ENCODE measurements at regions not wholly inside any gene's neighbourhood (a gene's known extent, or its start where the extent isn't known, plus 50 kb on each side); places are given as distances from the start of the nearest gene placed in this dataset.

DNA sequence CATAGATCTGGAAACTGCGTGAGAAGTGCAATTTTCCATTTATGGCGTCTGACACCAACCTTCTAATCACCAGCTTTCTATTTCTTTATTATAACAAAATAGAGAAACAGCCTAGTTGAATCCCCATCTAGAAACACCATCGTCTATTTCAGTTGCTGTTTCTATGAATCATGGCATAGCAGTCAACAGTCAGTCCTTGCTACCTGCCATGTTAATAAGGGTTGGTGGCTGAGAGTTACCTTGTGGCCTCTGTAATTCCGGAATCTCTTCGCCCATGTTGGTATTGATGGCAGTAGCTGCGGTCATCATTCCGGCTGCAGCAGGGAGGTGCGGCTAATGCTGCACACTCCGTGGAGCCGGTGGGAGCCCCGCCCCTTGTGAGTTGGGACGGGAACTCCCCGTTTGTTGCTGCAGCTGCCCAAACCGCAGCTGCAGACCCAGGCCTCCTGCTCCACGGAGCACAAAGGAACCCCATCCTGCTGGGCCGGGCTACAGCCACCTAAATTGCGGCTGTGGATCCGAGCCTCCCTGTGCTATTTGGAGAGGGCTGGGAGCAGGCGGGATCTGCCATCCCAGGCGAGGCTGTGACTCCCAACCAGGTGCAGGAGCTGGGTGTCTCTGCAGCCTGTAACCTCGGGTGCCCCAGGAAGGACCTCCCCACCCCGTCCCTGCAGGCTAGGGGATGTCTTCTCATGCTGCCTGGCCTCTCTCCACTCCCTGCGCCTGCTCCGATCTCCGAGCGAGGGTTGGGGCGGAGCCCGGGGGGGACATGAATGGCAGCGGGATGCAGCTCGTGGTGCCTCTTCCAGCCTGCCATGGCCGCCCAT, 115.4 kb upstream of the STK26 start:
- no peaks in the 10 kb centered on the region for H3K36me3 ChIP-seq (ENCODE audit: insufficient read depth in 1 of 2, low read depth in 1 of 2)
- H3K4me3 ChIP-seq = no peak overlapping the region
- ATAC-seq (no peak), DNase-seq (no peak)
- no peaks in the 10 kb centered on the region for H3K4me1 ChIP-seq
- H3K27me3 ChIP-seq (ENCODE audit: insufficient read depth in 3 of 3, low read length in 2 of 3) = peaks cover 0 to 28% (median 0%) of the 10 kb centered on the region in 3 donors
- 64 to 83% (median 82%) methylated on average over 28 to 31 of the region's 31 CpGs for WGBS, 3 donors
- intact Hi-C loops (cut with DNase I) = no loop called here
- no peak overlapping the region for H3K27ac ChIP-seq
- TF ChIP-seq, protein P1, sequence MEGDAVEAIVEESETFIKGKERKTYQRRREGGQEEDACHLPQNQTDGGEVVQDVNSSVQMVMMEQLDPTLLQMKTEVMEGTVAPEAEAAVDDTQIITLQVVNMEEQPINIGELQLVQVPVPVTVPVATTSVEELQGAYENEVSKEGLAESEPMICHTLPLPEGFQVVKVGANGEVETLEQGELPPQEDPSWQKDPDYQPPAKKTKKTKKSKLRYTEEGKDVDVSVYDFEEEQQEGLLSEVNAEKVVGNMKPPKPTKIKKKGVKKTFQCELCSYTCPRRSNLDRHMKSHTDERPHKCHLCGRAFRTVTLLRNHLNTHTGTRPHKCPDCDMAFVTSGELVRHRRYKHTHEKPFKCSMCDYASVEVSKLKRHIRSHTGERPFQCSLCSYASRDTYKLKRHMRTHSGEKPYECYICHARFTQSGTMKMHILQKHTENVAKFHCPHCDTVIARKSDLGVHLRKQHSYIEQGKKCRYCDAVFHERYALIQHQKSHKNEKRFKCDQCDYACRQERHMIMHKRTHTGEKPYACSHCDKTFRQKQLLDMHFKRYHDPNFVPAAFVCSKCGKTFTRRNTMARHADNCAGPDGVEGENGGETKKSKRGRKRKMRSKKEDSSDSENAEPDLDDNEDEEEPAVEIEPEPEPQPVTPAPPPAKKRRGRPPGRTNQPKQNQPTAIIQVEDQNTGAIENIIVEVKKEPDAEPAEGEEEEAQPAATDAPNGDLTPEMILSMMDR (IDR thresholded peaks at IDR 0.05) = no peak
- no peaks in the 10 kb centered on the region for H3K9me3 ChIP-seq

DNA sequence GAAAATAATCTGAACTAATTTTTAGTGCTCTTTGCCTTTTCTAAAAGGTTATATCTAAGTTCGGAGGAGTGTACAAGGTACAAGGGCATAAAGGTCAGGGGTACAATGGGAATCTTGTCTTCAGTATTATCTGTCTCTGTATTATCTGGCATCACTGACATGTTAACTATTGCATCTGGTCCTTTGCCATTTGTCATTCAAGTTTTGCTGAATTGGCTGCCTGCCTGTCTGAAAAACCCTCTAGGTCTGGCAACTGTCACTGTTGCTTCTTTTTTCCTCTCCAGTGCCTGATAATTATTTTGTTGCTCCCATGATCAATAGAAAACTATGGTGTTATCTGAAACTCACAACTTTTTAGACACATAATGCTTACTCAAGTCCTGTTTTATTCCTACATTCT, 112.5 kb upstream of the STK26 start:
- TF ChIP-seq, protein P1 (IDR thresholded peaks at IDR 0.05) = no peak
- WGBS, 3 donors = 34 to 67% (median 61%) methylated on average over 1 of the region's 1 CpG
- Histone ChIP-seq H3K4me1 (no peaks in the 10 kb centered on the region), H3K27ac (no peak overlapping the region), H3K9me3 (no peaks in the 10 kb centered on the region), H3K36me3 (ENCODE audit: insufficient read depth in 1 of 2, low read depth in 1 of 2) (no peaks in the 10 kb centered on the region), H3K27me3 (ENCODE audit: insufficient read depth in 3 of 3, low read length in 2 of 3) (peaks cover 0 to 23% (median 0%) of the 10 kb centered on the region in 3 donors), H3K4me3 (no peak overlapping the region)
- no peak for ATAC-seq
- DNase-seq = no peak
- intact Hi-C loops (cut with DNase I) = no loop called here

DNA sequence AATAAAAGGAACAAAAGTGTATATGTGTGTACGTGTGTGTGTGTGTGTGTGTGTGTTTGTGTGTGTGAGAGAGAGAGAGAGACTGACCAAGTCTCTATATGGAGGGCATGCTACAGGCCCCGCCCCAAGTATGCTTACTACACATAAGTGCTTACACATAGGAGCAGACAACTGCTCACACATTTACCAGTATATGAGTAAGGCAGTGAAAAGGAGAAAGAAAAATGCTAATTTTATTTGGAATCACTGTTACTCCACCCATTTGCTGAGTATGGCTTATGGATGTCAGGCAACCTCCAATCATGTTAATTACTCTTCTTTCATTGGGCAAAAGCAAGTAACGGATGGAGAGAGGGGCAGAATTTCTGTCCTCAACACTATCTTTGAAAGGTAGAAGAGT, 107.6 kb upstream of the STK26 start:
- no peak for ATAC-seq

DNA sequence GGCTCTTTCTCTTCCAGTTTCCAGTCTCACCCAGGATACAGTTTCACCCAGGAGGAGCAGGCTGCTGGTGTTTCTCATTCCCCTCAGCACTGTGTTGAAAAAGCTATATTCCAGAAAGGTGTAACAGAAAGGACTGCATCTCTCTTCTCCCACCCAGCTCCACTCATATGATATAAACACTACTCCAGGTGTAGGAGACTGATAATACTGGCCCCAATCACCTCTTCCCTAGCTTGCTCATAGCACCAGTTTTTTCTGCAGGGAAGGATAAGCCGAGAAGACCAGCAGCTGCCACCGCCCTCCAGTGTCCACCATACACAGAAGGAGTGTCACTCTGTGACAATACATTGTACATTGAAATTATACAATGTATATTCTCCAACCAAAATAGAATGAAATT, 105.5 kb upstream of the STK26 start:
- no peak for DNase-seq
- intact Hi-C loops (cut with DNase I) = no loop called here
- H3K27me3 ChIP-seq (ENCODE audit: insufficient read depth in 3 of 3, low read length in 2 of 3) = peaks cover 0 to 26% (median 0%) of the 10 kb centered on the region in 3 donors

More for the DNA sequence above, 107.6 kb upstream of the STK26 start:
- Histone ChIP-seq H3K4me1 (no peaks in the 10 kb centered on the region), H3K9me3 (no peaks in the 10 kb centered on the region), H3K27me3 (ENCODE audit: insufficient read depth in 3 of 3, low read length in 2 of 3) (peaks cover 0 to 20% (median 0%) of the 10 kb centered on the region in 3 donors), H3K4me3 (no peak overlapping the region), H3K27ac (no peak overlapping the region), H3K36me3 (ENCODE audit: insufficient read depth in 1 of 2, low read depth in 1 of 2) (no peaks in the 10 kb centered on the region)
- 75 to 90% (median 78%) methylated on average over 3 of the region's 3 CpGs for WGBS, 3 donors
- TF ChIP-seq, protein P1 (IDR thresholded peaks at IDR 0.05) = no peak
- no peak for DNase-seq
- intact Hi-C loops (cut with DNase I) = no loop called here

More for the DNA sequence above, 105.5 kb upstream of the STK26 start:
- H3K4me3 ChIP-seq = no peak overlapping the region
- H3K4me1 ChIP-seq = no peaks in the 10 kb centered on the region
- WGBS, 3 donors = 67 to 89% (median 81%) methylated on average over 2 of the region's 2 CpGs
- no peaks in the 10 kb centered on the region for H3K9me3 ChIP-seq
- TF ChIP-seq, protein P1 (IDR thresholded peaks at IDR 0.05) = no peak
- no peak overlapping the region for H3K27ac ChIP-seq
- no peak for ATAC-seq
- no peaks in the 10 kb centered on the region for H3K36me3 ChIP-seq (ENCODE audit: insufficient read depth in 1 of 2, low read depth in 1 of 2)
